Caco-2 (cell line): ENCODE measurements at regions not wholly inside any gene's neighbourhood (a gene's known extent, or its start where the extent isn't known, plus 50 kb on each side); places are given as distances from the start of the nearest gene placed in this dataset.

Source experiments
- BruUV-seq: library from RNA; stranded (reverse); fragments of 400-500 nt; replicated peaks from 2 replicates; lab custom pipeline; 2021; lab: Mats Ljungman, UMichigan
- CTCF ChIA-PET: fragments of 300-600 bp; sonication (Branson Sonifier 250); formaldehyde crosslinking; loops from one replicate; lab custom pipeline; 2022; ENCODE audit warnings: antibody characterized with exemption; lab: Charles Lee
- POLR2A ChIA-PET: fragments of 300-600 bp; sonication (Branson Sonifier 250); formaldehyde crosslinking; loops from one replicate; lab custom pipeline; 2022; ENCODE audit warnings: antibody characterized with exemption; lab: Charles Lee
- DNase-seq, 2 experiments: peaks; one replicate each; pipeline versions ENCODE4 v3.0.0 to v3.0.0-alpha.2; 2020 to 2022
- H3K27me3 ChIP-seq: replicated peaks from 2 replicates; pipeline ENCODE4 v1.6.0; 2011; ENCODE audit warnings: low read length; ENCODE audit not compliant: control insufficient read depth, insufficient read depth
- H3K36me3 ChIP-seq: 2 replicates; pipeline ENCODE4 v1.5.1; 2011; ENCODE audit warnings: low read length; ENCODE audit not compliant: control insufficient read depth, insufficient read depth
- H3K4me1 ChIP-seq: fragments of 250-450 bp; sonication (Bioruptor Pico); 2 replicates; pipeline ENCODE4 v1.5.1; 2020; ENCODE audit warnings: mild to moderate bottlenecking
- H3K4me3 ChIP-seq: 2 replicates; pipeline ENCODE4 v1.5.1; 2011; ENCODE audit warnings: low read depth, mild to moderate bottlenecking, control low read depth, low read length
- H3K9me3 ChIP-seq: fragments of 250-450 bp; sonication (Bioruptor Pico); 2 replicates; pipeline ENCODE4 v1.5.1; 2020; ENCODE audit warnings: mild to moderate bottlenecking, moderate library complexity
- H3K27ac Mint-ChIP-seq: one replicate; pipeline ENCODE4 v1.8.0; 2022; ENCODE audit warnings: mixed read lengths; ENCODE audit not compliant: unreplicated experiment
- H3K27me3 Mint-ChIP-seq: one replicate; pipeline ENCODE4 v1.8.0; 2022; ENCODE audit warnings: mixed read lengths; ENCODE audit not compliant: insufficient read depth, unreplicated experiment
- H3K36me3 Mint-ChIP-seq: one replicate; pipeline ENCODE4 v1.8.0; 2022; ENCODE audit warnings: mild to moderate bottlenecking, mixed read lengths; ENCODE audit not compliant: insufficient read depth, unreplicated experiment
- H3K4me1 Mint-ChIP-seq: one replicate; pipeline ENCODE4 v1.8.0; 2022; ENCODE audit warnings: low read depth, mixed read lengths; ENCODE audit not compliant: unreplicated experiment
- H3K4me3 Mint-ChIP-seq: one replicate; pipeline ENCODE4 v1.8.0; 2022; ENCODE audit warnings: mild to moderate bottlenecking, moderate library complexity, mixed read lengths; ENCODE audit not compliant: unreplicated experiment
- H3K9me3 Mint-ChIP-seq: one replicate; pipeline ENCODE4 v1.8.0; 2022; ENCODE audit warnings: mixed read lengths; ENCODE audit not compliant: unreplicated experiment
- CTCF ChIP-seq, 2 experiments: fragments of 200-600 bp in 1 of 2; IDR thresholded peaks; 1 replicate in 1 of 2; 2 replicates in 1 of 2; pipeline versions ENCODE4 v1.5.1 to v1.8.0; 2011 to 2022; ENCODE audit warnings: antibody characterized with exemption in 1 of 2, control low read depth in 1 of 2, inconsistent platforms in 1 of 2, low read depth in 1 of 2, low read length in 1 of 2, mild to moderate bottlenecking in 1 of 2, moderate library complexity in 1 of 2; ENCODE audit not compliant: insufficient read depth in 1 of 2, severe bottlenecking in 1 of 2, unreplicated experiment in 1 of 2
- intact Hi-C: fragments of 100-400 bp; cut with micrococcal nuclease; formaldehyde crosslinking; loops from one replicate; pipeline ENCODE4 v1.10.0; 2022; ENCODE audit not compliant: unreplicated experiment

- CTCF ChIA-PET: no interaction called here
- no peaks in the 10 kb centered on the region for H3K4me1 Mint-ChIP-seq
- Histone ChIP-seq H3K4me1 (no peaks in the 10 kb centered on the region), H3K9me3 (no peaks in the 10 kb centered on the region), H3K27me3 (no peaks in the 10 kb centered on the region; the same call in 1 of the 2 replicates), H3K4me3 (no peak overlapping the region), H3K36me3 (no peaks in the 10 kb centered on the region)
- no TSS peak for BruUV-seq
- no peak overlapping the region for H3K27ac Mint-ChIP-seq
- no peak for TF ChIP-seq CTCF (IDR thresholded peaks at IDR 0.05; ENCODE audit: insufficient read depth in 1 of 2, low read depth in 1 of 2, low read length in 1 of 2, severe bottlenecking in 1 of 2, unreplicated experiment in 1 of 2)
- H3K9me3 Mint-ChIP-seq: no peaks in the 10 kb centered on the region
- no peaks in the 10 kb centered on the region for H3K36me3 Mint-ChIP-seq
- H3K4me3 Mint-ChIP-seq: no peak overlapping the region
- DNase-seq: no peak
- peaks cover 21% of the 10 kb centered on the region for H3K27me3 Mint-ChIP-seq
- POLR2A ChIA-PET: no interaction called here
- intact Hi-C loops: no loop called here
These were observed 298.4 kb upstream of the MGMT start for GRCh38 chr10:129168660-129169059.

- H3K27ac Mint-ChIP-seq: no peak overlapping the region
- no peak for DNase-seq
- H3K27me3 Mint-ChIP-seq: peaks cover 21% of the 10 kb centered on the region
- no peaks in the 10 kb centered on the region for H3K9me3 ChIP-seq
- ChIA-PET POLR2A (no interaction called here), CTCF (no interaction called here)
- no peak overlapping the region for H3K4me3 Mint-ChIP-seq
- no peak for TF ChIP-seq CTCF (IDR thresholded peaks at IDR 0.05; ENCODE audit: insufficient read depth in 1 of 2, low read depth in 1 of 2, low read length in 1 of 2, severe bottlenecking in 1 of 2, unreplicated experiment in 1 of 2)
- no TSS peak for BruUV-seq
- no peak overlapping the region for H3K4me3 ChIP-seq
- H3K36me3 Mint-ChIP-seq: no peaks in the 10 kb centered on the region
- H3K36me3 ChIP-seq: no peaks in the 10 kb centered on the region
- no peaks in the 10 kb centered on the region; the same call in 1 of the 2 replicates for H3K27me3 ChIP-seq
- H3K4me1 ChIP-seq: no peaks in the 10 kb centered on the region
- no peaks in the 10 kb centered on the region for H3K9me3 Mint-ChIP-seq
- H3K4me1 Mint-ChIP-seq: no peaks in the 10 kb centered on the region
- intact Hi-C loops: no loop called here
These were observed 297.9 kb upstream of the MGMT start for GRCh38 chr10:129169115-129169514.

GRCh38 chr10:129170812-129171211, 296.2 kb upstream of the MGMT start:
- Mint-ChIP-seq H3K27ac (no peak overlapping the region), H3K4me3 (no peak overlapping the region), H3K9me3 (no peaks in the 10 kb centered on the region), H3K4me1 (no peaks in the 10 kb centered on the region), H3K27me3 (peaks cover 23% of the 10 kb centered on the region), H3K36me3 (no peaks in the 10 kb centered on the region)
- H3K4me3 ChIP-seq: no peak overlapping the region
- intact Hi-C loops: no loop called here
- no peaks in the 10 kb centered on the region for H3K4me1 ChIP-seq
- CTCF ChIA-PET: no interaction called here
- no TSS peak for BruUV-seq
- H3K27me3 ChIP-seq: no peaks in the 10 kb centered on the region; the same call in 1 of the 2 replicates
- H3K9me3 ChIP-seq: no peaks in the 10 kb centered on the region
- no peaks in the 10 kb centered on the region for H3K36me3 ChIP-seq
- no peak for TF ChIP-seq CTCF (IDR thresholded peaks at IDR 0.05; ENCODE audit: insufficient read depth in 1 of 2, low read depth in 1 of 2, low read length in 1 of 2, severe bottlenecking in 1 of 2, unreplicated experiment in 1 of 2)
- POLR2A ChIA-PET: no interaction called here
- no peak for DNase-seq
